NCI-H345 (cell line): ENCODE measurements at regions not wholly inside any gene's neighbourhood (a gene's known extent, or its start where the extent isn't known, plus 50 kb on each side); places are given as distances from the start of the nearest gene placed in this dataset.
"Not testable (repeated sequence)": the region's sequence is repeated elsewhere in the genome, so short reads cannot be mapped to it uniquely, and the experiment has no call there.

Source experiments
- DNase-seq: peaks from one replicate; lab custom pipeline; 2025; lab: John Stamatoyannopoulos, UW

- no peak for DNase-seq
Observed at GRCh38 chr11:15660496-15660895, 545.8 kb downstream of the INSC start.

DNA sequence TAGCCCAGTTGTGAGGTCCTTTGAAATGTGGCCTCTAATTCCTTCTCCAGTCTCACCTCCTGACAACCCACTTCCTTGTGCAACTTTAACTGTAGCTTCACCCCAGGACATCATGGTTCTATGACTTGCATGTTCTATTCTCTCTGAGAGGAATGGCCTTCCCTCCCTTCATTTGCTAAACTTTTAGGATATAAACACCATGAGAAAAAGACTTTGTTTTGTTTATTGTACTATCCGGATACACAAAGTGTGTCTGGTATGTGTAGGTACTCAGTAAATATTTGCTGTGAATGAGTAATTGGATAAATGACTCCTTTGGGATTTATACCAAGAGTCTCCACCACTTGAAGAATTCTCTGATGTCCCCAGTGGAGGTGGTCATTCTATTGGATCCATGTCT is 547.6 kb downstream of the INSC start:
- no peak for DNase-seq

GRCh38 chr11:15663777-15664218 is 549.1 kb downstream of the INSC start:
- DNase-seq: peak; percentile 81

- DNase-seq: no peak
Observed at GRCh38 chr11:15665368-15665871, 550.7 kb downstream of the INSC start.

DNA sequence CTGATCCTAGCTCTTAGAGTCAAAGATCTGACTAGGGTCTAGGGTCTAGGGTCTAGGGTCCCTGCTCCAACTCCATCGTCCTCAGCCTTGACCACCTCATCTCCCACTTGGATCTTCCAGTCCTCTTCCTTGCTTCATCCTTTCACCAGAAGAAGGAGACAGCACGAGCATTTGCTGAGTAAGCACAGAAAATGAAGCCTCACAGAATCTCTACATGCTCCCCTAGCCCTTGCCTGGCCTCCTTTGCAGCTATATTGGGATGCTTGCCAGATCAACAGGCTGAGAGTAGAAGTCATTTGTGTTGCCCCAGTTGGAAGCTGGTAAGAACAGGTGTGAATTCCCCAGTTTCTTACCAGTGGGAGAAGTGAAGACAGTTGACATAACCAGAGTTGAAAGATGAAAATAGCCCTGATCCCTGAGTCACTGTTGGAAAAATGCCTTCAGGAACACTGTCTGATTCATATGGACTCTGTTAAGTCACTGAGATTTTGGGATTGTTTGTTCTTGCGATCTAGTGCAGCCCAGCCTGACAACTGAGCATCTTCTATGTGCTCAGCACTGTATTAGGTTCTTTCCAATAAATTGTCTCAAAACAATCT is 552.5 kb downstream of the INSC start:
- DNase-seq: no peak

- no peak for DNase-seq
Observed at GRCh38 chr11:15668718-15669117, 554.0 kb downstream of the INSC start.

DNA sequence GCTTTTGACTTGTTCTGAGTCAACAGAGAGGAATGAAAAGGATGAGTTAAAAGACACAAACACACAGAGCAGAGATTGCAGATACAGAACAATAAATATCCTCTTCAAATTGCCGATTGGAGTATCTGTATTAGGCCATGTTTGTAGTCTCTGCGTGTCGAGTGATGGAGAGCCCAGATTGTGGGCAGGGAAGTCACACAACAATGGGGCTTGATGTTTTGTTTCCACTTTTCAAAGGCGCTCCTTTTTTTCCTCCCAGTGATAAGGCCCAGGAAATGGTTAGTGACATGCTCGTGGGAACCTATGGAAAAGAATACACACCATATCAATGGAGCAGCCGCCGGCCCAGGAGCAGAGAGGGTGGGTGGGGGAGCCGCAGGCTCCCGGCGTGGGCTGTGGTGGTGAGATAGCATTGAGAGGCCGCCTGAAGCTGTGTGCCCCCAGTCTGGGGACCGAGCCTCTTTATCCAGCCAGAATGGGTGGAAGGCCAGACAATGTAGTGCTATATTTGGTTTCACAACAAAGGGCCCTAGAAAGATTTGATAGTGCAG is 555.9 kb downstream of the INSC start:
- DNase-seq: peak; percentile 52

- no peak for DNase-seq
Observed at GRCh38 chr11:15671216-15671615, 556.5 kb downstream of the INSC start.

DNA sequence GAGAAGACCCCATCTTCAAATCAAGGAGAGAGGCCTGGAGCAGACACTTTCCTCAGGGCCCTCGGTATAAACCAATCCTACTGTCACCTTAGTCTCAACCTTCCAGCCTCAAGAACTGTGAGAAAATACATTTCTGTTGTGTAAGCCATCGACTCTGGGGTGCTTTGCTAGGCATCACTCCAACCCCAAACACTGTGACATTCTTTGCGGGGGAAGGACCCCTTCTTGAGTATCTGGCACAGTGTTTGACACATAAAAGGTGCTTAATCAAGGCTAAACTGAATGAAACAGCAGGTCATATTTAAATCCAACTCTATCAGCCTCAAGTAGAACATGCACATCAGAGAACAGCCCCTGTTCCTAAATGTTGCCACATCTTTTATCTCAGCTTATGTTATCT is 558.1 kb downstream of the INSC start:
- no peak for DNase-seq

GRCh38 chr11:15673408-15673831 is 558.7 kb downstream of the INSC start:
- peak; percentile 91 for DNase-seq

- DNase-seq: no peak
Observed at GRCh38 chr11:15674756-15675155, 560.0 kb downstream of the INSC start.

GRCh38 chr11:15675683-15676082 is 561.0 kb downstream of the INSC start:
- DNase-seq: no peak

DNA sequence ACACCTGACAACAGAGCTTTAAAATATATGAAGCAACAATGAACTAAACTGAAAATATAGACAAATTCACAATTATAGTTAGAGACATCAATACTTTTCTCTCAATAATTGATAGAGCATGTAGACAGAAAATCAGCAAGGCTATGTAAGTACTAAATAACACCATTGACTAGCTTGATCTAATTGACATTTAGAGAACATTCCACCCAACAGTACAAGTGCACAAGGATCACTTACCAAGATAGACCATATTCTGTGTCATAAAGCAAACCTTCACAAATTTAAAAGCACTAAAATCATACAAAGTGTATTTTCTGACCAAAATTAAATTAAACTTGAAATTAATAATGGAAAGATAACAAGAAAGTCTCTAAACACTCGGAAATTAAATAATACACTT is 562.5 kb downstream of the INSC start:
- DNase-seq: no peak

GRCh38 chr11:15683528-15683927 is 568.8 kb downstream of the INSC start:
- DNase-seq: no peak

- DNase-seq: no peak
Observed at GRCh38 chr11:15685306-15685705, 570.6 kb downstream of the INSC start.

- not testable (repeated sequence) for DNase-seq
Observed at GRCh38 chr11:15686259-15686658, 571.5 kb downstream of the INSC start.

GRCh38 chr11:15687342-15687741 is 572.6 kb downstream of the INSC start:
- no peak for DNase-seq

DNA sequence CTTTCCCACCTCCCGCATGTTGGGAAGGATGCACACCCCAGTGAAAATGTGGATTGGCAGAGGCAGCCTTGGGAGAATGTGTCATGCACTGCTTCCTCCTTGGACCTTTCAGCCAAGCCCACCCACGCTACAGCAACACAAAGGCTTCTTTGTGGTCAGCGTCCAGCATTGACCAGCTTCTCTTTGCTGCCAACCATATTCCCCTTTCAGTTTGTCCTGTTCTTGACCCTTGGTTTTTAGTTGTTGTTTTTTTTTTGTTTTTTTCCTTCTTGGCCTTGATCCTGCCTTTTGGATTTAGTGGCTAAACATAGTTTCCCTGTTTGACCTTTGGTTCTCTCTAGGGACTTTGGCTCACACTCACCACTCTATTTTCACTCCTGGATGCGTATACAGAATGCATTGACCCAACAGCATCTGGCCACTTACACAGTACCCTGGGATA is 573.6 kb downstream of the INSC start:
- DNase-seq: no peak

GRCh38 chr11:15690320-15690719 is 575.6 kb downstream of the INSC start:
- DNase-seq: no peak

- no peak for DNase-seq
Observed at GRCh38 chr11:15692739-15693138, 578.0 kb downstream of the INSC start.

GRCh38 chr11:15695096-15695721 is 580.5 kb downstream of the INSC start:
- DNase-seq: peak; percentile 56

DNA sequence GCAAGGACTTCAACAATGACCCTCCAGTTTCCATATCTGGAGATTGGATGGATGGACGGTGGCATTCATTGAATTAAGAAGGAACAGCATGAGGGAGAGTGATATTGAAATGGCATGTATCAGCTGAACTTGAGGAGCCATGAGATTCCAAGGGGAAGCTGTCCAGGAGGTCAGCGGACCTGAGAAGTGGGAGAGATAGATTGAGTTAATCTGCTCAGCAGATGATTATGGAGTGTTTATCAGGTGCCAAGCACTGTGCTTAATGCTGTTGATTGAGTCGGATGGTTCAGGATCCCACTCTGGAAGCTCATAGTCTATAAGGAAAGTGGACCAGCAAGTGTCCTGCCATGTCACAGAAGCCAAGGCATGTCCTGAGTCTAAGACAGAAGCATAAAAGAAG is 581.3 kb downstream of the INSC start:
- no peak for DNase-seq

GRCh38 chr11:15697437-15698236 is 582.9 kb downstream of the INSC start:
- DNase-seq: no peak
